Keratinocyte (primary cell): ENCODE measurements at regions not wholly inside any gene's neighbourhood (a gene's known extent, or its start where the extent isn't known, plus 50 kb on each side); places are given as distances from the start of the nearest gene placed in this dataset.

ENCODE experiments used
- DNase-seq: peaks from one replicate; pipeline ENCODE4 v3.0.0-alpha.2; 2011; ENCODE audit warnings: low read depth, missing footprints, low spot score
- FAIRE-seq: peaks from 2 replicates; lab custom pipeline; 2011; peaks lifted over from hg19 to GRCh38; lab: Jason Lieb, UNC
- H2AFZ ChIP-seq: 2 replicates; pipeline ENCODE4 v1.6.0; 2012; ENCODE audit warnings: low read length, control low read depth, inconsistent platforms; ENCODE audit not compliant: control insufficient read depth
- H3K27ac ChIP-seq: 2 replicates; pipeline ENCODE4 v1.5.1; 2011; ENCODE audit warnings: low read length; ENCODE audit not compliant: control insufficient read depth, insufficient read depth
- H3K27me3 ChIP-seq: 3 replicates; pipeline ENCODE4 v1.6.0; 2011; ENCODE audit warnings: low read length; ENCODE audit not compliant: control insufficient read depth, insufficient read depth; ENCODE audit errors: extremely low read depth
- H3K36me3 ChIP-seq, 2 experiments: 2 replicates in 1 of 2; 3 replicates in 1 of 2; pipeline ENCODE4 v1.5.1; 2011; ENCODE audit warnings: low read length in 2 of 2, mild to moderate bottlenecking in 1 of 2; ENCODE audit not compliant: control insufficient read depth in 2 of 2, insufficient read depth in 2 of 2; ENCODE audit errors: extremely low read depth in 1 of 2
- H3K4me1 ChIP-seq: 3 replicates; pipeline ENCODE4 v1.5.1; 2011; ENCODE audit warnings: low read length; ENCODE audit not compliant: control insufficient read depth, insufficient read depth; ENCODE audit errors: extremely low read depth
- H3K4me2 ChIP-seq: 3 replicates; pipeline ENCODE4 v1.6.0; 2011; ENCODE audit warnings: low read depth, low read length; ENCODE audit not compliant: control insufficient read depth, insufficient read depth; ENCODE audit errors: extremely low read depth
- H3K4me3 ChIP-seq, 3 experiments: fragments of 200-600 bp in 1 of 3; sonication (generic) in 1 of 3; 2 replicates in 2 of 3; 3 replicates in 1 of 3; pipeline ENCODE4 v1.5.1; 2011 to 2016; ENCODE audit warnings: low read length in 3 of 3, mild to moderate bottlenecking in 3 of 3, control low read depth in 2 of 3, inconsistent platforms in 1 of 3, low read depth in 1 of 3, mixed read lengths in 1 of 3, mixed run types in 1 of 3, moderate library complexity in 1 of 3; ENCODE audit not compliant: control insufficient read depth in 2 of 3, insufficient read depth in 2 of 3; ENCODE audit errors: extremely low read depth in 1 of 3
- H3K79me2 ChIP-seq: 2 replicates; pipeline ENCODE4 v1.6.0; 2012; ENCODE audit warnings: low read length; ENCODE audit not compliant: control insufficient read depth, insufficient read depth
- H3K9ac ChIP-seq: 3 replicates; pipeline ENCODE4 v1.6.0; 2011; ENCODE audit warnings: low read length; ENCODE audit not compliant: control insufficient read depth, insufficient read depth; ENCODE audit errors: extremely low read depth
- H3K9me1 ChIP-seq: 3 replicates; pipeline ENCODE4 v1.6.0; 2011; ENCODE audit warnings: low read length; ENCODE audit not compliant: control insufficient read depth, insufficient read depth; ENCODE audit errors: extremely low read depth
- H3K9me3 ChIP-seq: 2 replicates; pipeline ENCODE4 v1.5.1; 2012; ENCODE audit warnings: low read depth, low read length; ENCODE audit not compliant: control insufficient read depth
- H4K20me1 ChIP-seq: 3 replicates; pipeline ENCODE4 v1.6.0; 2011; ENCODE audit warnings: low read length; ENCODE audit not compliant: control insufficient read depth, insufficient read depth; ENCODE audit errors: extremely low read depth
- EZH2 ChIP-seq: IDR thresholded peaks from one replicate; pipeline ENCODE4 v1.6.1; 2012; ENCODE audit warnings: inconsistent platforms, mild to moderate bottlenecking, low read length, moderate library complexity
- dilution Hi-C: fragments of 300-500 bp; cut with MboI; formaldehyde crosslinking; loops from one replicate; pipeline ENCODE4 v1.7.0; 2020; ENCODE audit warnings: low sequenced_read_pairs; ENCODE audit not compliant: extremely low pct_ligation_motif_present
- TF ChIP-seq, protein P1 (sequence below), 3 experiments: IDR thresholded peaks in 1 of 3; conservative IDR thresholded peaks in 1 of 3; optimal IDR thresholded peaks in 1 of 3; 2 replicates in 2 of 3; 3 replicates in 1 of 3; pipeline versions ENCODE3 to v1.5.1; 2011; ENCODE audit warnings: low read length in 3 of 3, mild to moderate bottlenecking in 3 of 3, moderate library complexity in 2 of 3, control low read depth in 1 of 3, inconsistent platforms in 1 of 3; ENCODE audit not compliant: insufficient read depth in 2 of 3; ENCODE audit errors: extremely low read depth in 1 of 3

DNA sequence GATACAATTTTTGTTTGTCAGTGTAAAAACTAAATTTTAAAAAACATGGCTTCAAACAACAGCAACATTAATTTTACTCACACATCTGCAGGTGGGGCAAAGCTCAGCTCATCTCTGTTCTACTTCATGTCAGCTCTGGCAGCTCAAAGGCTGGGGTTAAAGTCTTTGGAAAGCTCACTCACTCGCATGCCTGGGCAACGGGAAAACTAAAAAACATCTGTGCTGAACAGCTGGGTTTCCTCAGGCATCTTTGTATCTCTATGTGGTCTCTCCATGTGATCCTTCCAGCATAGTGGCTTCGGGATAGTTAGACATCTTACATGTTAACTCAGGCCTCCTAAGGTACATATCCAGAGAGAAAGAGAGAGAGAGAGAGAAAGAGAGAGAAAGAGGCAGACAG is 499.6 kb downstream of the RFPL4B start:
- no peak overlapping the region for H2AFZ ChIP-seq
- DNase-seq: no peak

DNA sequence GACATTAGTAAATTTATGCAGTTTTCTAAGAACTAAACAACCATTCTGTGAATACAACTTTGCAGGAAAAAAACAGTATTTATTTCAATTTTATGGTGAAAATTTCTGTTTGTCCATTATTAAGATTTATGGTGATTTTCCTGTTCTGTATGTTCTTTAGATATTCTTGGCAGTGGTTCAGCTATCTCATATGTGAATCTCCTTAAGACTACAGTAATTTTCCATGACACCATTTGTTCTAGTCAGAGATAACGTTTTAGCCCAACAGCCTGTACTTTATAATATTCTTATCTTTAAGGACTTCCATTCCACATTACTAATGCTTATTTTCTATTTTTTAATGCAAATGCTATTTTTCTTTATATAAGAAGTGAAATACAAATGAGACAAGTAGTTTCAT is 504.0 kb downstream of the RFPL4B start:
- no peaks in the 10 kb centered on the region for H4K20me1 ChIP-seq
- H2AFZ ChIP-seq: no peak overlapping the region
- H3K27ac ChIP-seq: no peak overlapping the region
- no peak overlapping the region for H3K9ac ChIP-seq
- H3K4me3 ChIP-seq: no peak overlapping the region
- no peak overlapping the region for H3K4me2 ChIP-seq
- DNase-seq: no peak
- no peaks in the 10 kb centered on the region for H3K27me3 ChIP-seq
- H3K9me3 ChIP-seq: no peaks in the 10 kb centered on the region
- FAIRE-seq: no peak
- H3K36me3 ChIP-seq: no peaks in the 10 kb centered on the region
- dilution Hi-C loops: no loop called here
- H3K9me1 ChIP-seq: no peaks in the 10 kb centered on the region
- no peaks in the 10 kb centered on the region for H3K4me1 ChIP-seq
- no peak for TF ChIP-seq EZH2
- TF ChIP-seq, protein P1, sequence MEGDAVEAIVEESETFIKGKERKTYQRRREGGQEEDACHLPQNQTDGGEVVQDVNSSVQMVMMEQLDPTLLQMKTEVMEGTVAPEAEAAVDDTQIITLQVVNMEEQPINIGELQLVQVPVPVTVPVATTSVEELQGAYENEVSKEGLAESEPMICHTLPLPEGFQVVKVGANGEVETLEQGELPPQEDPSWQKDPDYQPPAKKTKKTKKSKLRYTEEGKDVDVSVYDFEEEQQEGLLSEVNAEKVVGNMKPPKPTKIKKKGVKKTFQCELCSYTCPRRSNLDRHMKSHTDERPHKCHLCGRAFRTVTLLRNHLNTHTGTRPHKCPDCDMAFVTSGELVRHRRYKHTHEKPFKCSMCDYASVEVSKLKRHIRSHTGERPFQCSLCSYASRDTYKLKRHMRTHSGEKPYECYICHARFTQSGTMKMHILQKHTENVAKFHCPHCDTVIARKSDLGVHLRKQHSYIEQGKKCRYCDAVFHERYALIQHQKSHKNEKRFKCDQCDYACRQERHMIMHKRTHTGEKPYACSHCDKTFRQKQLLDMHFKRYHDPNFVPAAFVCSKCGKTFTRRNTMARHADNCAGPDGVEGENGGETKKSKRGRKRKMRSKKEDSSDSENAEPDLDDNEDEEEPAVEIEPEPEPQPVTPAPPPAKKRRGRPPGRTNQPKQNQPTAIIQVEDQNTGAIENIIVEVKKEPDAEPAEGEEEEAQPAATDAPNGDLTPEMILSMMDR (optimal IDR thresholded peaks at IDR 0.05 in 1 of 3, IDR thresholded peaks at IDR 0.05 in 1 of 3, conservative IDR thresholded peaks at IDR 0.05 in 1 of 3; ENCODE audit: extremely low read depth in 1 of 3, insufficient read depth in 2 of 3, low read length in 3 of 3): no peak
- H3K79me2 ChIP-seq: no peaks in the 10 kb centered on the region

More for the DNA sequence above, 499.6 kb downstream of the RFPL4B start:
- H3K79me2 ChIP-seq: no peaks in the 10 kb centered on the region
- dilution Hi-C loops: no loop called here
- no peak overlapping the region for H3K27ac ChIP-seq
- no peaks in the 10 kb centered on the region for H3K36me3 ChIP-seq
- H3K4me1 ChIP-seq: no peaks in the 10 kb centered on the region
- TF ChIP-seq, protein P1 (optimal IDR thresholded peaks at IDR 0.05 in 1 of 3, IDR thresholded peaks at IDR 0.05 in 1 of 3, conservative IDR thresholded peaks at IDR 0.05 in 1 of 3; ENCODE audit: extremely low read depth in 1 of 3, insufficient read depth in 2 of 3, low read length in 3 of 3): no peak
- TF ChIP-seq EZH2: no peak
- H3K27me3 ChIP-seq: no peaks in the 10 kb centered on the region
- H3K9ac ChIP-seq: no peak overlapping the region
- H3K4me2 ChIP-seq: no peak overlapping the region
- H4K20me1 ChIP-seq: no peaks in the 10 kb centered on the region
- no peaks in the 10 kb centered on the region for H3K9me1 ChIP-seq
- no peaks in the 10 kb centered on the region for H3K9me3 ChIP-seq
- H3K4me3 ChIP-seq: no peak overlapping the region
- no peak for FAIRE-seq
